Kidney (tissue), 13 donors: ENCODE measurements at regions not wholly inside any gene's neighbourhood (a gene's known extent, or its start where the extent isn't known, plus 50 kb on each side); places are given as distances from the start of the nearest gene placed in this dataset.
"Not testable (repeated sequence)": the region's sequence is repeated elsewhere in the genome, so short reads cannot be mapped to it uniquely, and the experiment has no call there.

Experiments
- DNase-seq, 5 donors: peaks; one replicate each; pipeline ENCODE4 v3.0.0-alpha.2; 2013 to 2020
- FAIRE-seq: peaks from 2 replicates; lab custom pipeline; 2012; peaks lifted over from hg19 to GRCh38; lab: Jason Lieb, UNC
- H3K27ac ChIP-seq, 2 donors: one replicate each; pipeline ENCODE4 v1.7.0; 2013; ENCODE audit warnings: low read depth in 2 of 2, low read length in 2 of 2, inconsistent platforms in 1 of 2
- H3K27me3 ChIP-seq: one replicate; pipeline ENCODE4 v1.7.1; 2013; ENCODE audit warnings: low read length, inconsistent platforms; ENCODE audit not compliant: control insufficient read depth, insufficient read depth
- H3K36me3 ChIP-seq, 3 donors: one replicate each; pipeline versions ENCODE4 v1.7.0 to v1.7.1; 2013; ENCODE audit warnings: low read length in 3 of 3, control low read depth in 1 of 3, inconsistent platforms in 1 of 3; ENCODE audit not compliant: insufficient read depth in 3 of 3, control insufficient read depth in 2 of 3
- H3K4me1 ChIP-seq, 3 donors: one replicate each; pipeline versions ENCODE4 v1.7.0 to v1.7.1; 2013; ENCODE audit warnings: low read length in 3 of 3, inconsistent platforms in 1 of 3, low read depth in 1 of 3; ENCODE audit not compliant: control insufficient read depth in 2 of 3, insufficient read depth in 2 of 3
- H3K4me3 ChIP-seq, 3 donors: one replicate each; pipeline versions ENCODE4 v1.7.0 to v1.8.1; 2013; ENCODE audit warnings: low read length in 3 of 3, control low read depth in 1 of 3, inconsistent platforms in 1 of 3
- H3K9ac ChIP-seq, 3 donors: one replicate each; pipeline versions ENCODE4 v1.7.0 to v1.7.1; 2013; ENCODE audit warnings: low read length in 3 of 3, control low read depth in 1 of 3, inconsistent platforms in 1 of 3
- H3K9me3 ChIP-seq, 3 donors: one replicate each; pipeline versions ENCODE4 v1.7.0 to v1.7.1; 2013; ENCODE audit warnings: low read length in 3 of 3, control low read depth in 1 of 3, inconsistent platforms in 1 of 3; ENCODE audit not compliant: control insufficient read depth in 2 of 3, insufficient read depth in 1 of 3
- intact Hi-C: fragments of 100-400 bp; cut with DNase I; formaldehyde crosslinking; loops from one replicate; pipeline ENCODE4 v1.11.1; 2022
- TF ChIP-seq, protein P1 (sequence below): IDR thresholded peaks from 3 replicates; pipeline ENCODE4 v1.5.1; 2012; ENCODE audit warnings: mild to moderate bottlenecking, moderate library complexity, borderline replicate concordance; ENCODE audit not compliant: insufficient read depth; ENCODE audit errors: extremely low read depth
- donor health status: control.
- donor health status: control.
- donor health status: control.
- donor health status: control.
- donor health status: control.
- donor health status: DM: yes; HTN: yes; CAD: no.
- donor health status: Normal renal cell carcinoma (clear cell type).

GRCh38 chr3:187473778-187474406 lies 105.7 kb downstream of the RTP4 start:
- TF ChIP-seq, protein P1, sequence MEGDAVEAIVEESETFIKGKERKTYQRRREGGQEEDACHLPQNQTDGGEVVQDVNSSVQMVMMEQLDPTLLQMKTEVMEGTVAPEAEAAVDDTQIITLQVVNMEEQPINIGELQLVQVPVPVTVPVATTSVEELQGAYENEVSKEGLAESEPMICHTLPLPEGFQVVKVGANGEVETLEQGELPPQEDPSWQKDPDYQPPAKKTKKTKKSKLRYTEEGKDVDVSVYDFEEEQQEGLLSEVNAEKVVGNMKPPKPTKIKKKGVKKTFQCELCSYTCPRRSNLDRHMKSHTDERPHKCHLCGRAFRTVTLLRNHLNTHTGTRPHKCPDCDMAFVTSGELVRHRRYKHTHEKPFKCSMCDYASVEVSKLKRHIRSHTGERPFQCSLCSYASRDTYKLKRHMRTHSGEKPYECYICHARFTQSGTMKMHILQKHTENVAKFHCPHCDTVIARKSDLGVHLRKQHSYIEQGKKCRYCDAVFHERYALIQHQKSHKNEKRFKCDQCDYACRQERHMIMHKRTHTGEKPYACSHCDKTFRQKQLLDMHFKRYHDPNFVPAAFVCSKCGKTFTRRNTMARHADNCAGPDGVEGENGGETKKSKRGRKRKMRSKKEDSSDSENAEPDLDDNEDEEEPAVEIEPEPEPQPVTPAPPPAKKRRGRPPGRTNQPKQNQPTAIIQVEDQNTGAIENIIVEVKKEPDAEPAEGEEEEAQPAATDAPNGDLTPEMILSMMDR = no peak
- H3K4me1 ChIP-seq = no peaks in the 10 kb centered on the region
- FAIRE-seq = no peak
- no peak overlapping the region for H3K4me3 ChIP-seq
- H3K9me3 ChIP-seq = peaks cover 0 to 6% (median 0%) of the 10 kb centered on the region in 3 donors
- H3K36me3 ChIP-seq = no peaks in the 10 kb centered on the region
- intact Hi-C loops = no loop called here
- H3K9ac ChIP-seq = no peak overlapping the region
- DNase-seq = no peak
- H3K27ac ChIP-seq = no peak overlapping the region
- H3K27me3 ChIP-seq = no peaks in the 10 kb centered on the region

GRCh38 chr3:187466306-187466705 lies 98.1 kb downstream of the RTP4 start:
- H3K27me3 ChIP-seq, intact Hi-C loops, H3K9me3 ChIP-seq, H3K9ac ChIP-seq, H3K27ac ChIP-seq, H3K4me3 ChIP-seq, FAIRE-seq, H3K36me3 ChIP-seq, H3K4me1 ChIP-seq, DNase-seq: not testable (repeated sequence)

- H3K9ac ChIP-seq = no peak overlapping the region
- FAIRE-seq (no peak), DNase-seq (no peak)
- TF ChIP-seq, protein P1 = no peak
- no peaks in the 10 kb centered on the region for H3K36me3 ChIP-seq
- no peak overlapping the region for H3K27ac ChIP-seq
- H3K4me3 ChIP-seq = no peak overlapping the region
- intact Hi-C loops = no loop called here
- H3K27me3 ChIP-seq = no peaks in the 10 kb centered on the region
- H3K4me1 ChIP-seq = no peaks in the 10 kb centered on the region
- no peaks in the 10 kb centered on the region for H3K9me3 ChIP-seq
Measured at GRCh38 chr3:187465503-187465902, 97.3 kb downstream of the RTP4 start.

- H3K9me3 ChIP-seq = no peaks in the 10 kb centered on the region
- H3K27ac ChIP-seq = no peak overlapping the region
- no peak for DNase-seq
- no peak overlapping the region for H3K4me3 ChIP-seq
- TF ChIP-seq, protein P1 = no peak
- intact Hi-C loops = no loop called here
- H3K36me3 ChIP-seq = no peaks in the 10 kb centered on the region
- no peak overlapping the region for H3K9ac ChIP-seq
- FAIRE-seq = no peak
- H3K27me3 ChIP-seq = no peaks in the 10 kb centered on the region
- no peaks in the 10 kb centered on the region for H3K4me1 ChIP-seq
Measured at GRCh38 chr3:187464682-187465081, 96.5 kb downstream of the RTP4 start.
